ENCODE measurements at regions not wholly inside any gene's neighbourhood (a gene's known extent, or its start where the extent isn't known, plus 50 kb on each side); places are given as distances from the start of the nearest gene placed in this dataset.
"Not testable (repeated sequence)": the region's sequence is repeated elsewhere in the genome, so short reads cannot be mapped to it uniquely, and the experiment has no call there.

DNA sequence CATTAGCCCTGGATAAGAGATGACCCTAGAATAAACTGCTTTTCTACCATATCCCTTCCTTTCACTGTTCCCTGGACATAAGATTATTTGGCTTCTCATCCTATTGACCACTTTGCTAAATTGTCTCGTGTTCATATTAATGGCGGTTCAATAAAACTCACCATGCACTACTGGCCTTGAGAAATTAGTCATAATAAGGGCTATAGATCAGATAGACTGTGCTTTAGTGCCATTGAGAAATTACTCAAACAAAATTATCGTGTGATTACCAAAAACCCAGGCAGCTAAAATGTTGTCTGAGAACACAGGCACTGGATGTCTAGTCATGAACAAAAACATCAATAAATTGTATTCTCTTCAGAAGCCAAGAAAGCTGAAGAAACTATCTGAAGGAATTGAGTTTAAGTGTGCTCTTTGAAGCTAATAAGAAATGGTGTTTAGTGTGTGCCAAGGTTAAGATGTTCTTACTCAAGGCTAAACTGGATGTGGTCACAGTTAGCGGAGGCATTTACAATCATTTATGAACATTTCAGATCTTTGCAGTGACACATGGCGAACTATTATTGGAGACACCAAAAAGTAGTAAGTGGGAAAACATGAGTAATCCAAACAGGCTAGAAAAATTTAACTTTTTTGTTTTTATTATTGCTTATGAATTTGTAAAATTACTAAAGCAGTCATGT lies 460.4 kb upstream of the RORB start:
- DNase-seq: no peak

DNA sequence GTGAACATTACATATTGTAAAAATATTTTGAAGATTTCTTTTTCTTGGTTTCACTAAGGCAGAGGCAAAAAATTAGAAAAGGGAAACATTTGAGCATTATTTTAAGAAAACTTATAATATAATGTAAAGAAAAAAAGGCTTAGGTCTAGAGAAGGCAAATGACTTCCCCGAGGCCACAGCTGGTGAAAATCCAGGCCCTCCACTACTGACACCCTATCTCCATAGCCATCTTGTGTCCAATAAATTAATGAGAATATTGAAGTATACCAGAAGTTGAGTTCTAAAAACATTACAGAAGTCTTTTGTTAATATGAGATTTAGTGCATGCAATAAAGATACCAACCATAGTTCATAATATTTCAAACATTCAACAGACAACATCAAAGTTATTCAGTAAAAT lies 459.9 kb upstream of the RORB start:
- no peak for DNase-seq

DNA sequence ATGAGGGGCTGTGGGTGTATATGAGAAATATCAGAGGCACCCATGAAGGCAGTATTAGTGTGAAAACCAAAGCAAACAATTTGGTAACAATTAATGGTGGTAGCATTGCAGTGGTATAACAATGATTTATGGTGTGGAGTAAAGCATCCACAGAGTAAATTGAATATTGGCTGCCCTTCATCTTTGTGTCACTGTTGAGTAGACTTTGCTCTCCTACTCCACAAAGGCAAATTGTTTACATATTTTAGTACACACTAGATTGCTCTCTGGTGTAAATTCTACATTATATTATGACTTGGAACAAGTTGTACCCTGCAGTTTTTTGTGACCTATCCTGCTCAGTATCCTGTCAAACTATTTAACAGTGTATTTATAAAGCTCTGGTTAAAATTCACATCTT lies 455.5 kb upstream of the RORB start:
- no peak for DNase-seq

DNA sequence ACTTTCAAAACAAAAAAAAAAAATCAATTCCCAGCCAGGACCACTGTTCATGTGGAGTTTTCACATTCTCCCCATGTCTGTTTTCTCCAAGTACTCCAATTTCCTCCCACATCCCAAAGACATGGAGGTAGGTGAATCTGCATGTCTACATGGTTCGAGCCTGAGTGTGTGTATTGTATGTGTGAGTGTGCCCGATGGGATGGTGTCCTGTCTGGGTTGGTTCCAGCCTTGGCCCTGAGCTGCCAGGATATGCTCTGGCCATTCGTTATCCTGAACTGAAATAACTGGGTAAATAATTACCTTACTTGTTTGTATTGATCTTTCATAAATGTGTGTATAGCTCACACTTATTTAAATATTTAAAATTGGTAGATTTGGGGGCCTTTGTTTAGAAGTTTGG lies 452.3 kb upstream of the RORB start:
- DNase-seq: no peak

DNA sequence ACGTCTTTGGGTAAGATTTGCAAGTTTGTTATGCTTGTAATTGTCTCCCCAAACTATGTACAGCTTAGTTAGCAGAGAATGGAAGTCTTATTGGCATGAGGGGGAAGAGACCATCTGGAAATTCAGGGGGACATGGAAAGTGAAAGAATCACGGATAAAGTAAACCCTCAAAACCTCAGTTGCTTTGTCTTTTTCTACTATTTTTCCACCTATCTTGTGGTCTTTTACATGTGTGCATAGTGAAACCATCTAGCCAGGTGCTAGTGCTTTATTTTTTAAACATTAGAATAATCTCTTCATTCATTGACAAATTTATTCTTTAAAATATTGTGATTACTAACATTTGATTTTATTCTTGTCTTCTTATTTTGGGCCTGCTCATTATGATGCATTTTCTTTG lies 441.1 kb upstream of the RORB start:
- DNase-seq: no peak

DNA sequence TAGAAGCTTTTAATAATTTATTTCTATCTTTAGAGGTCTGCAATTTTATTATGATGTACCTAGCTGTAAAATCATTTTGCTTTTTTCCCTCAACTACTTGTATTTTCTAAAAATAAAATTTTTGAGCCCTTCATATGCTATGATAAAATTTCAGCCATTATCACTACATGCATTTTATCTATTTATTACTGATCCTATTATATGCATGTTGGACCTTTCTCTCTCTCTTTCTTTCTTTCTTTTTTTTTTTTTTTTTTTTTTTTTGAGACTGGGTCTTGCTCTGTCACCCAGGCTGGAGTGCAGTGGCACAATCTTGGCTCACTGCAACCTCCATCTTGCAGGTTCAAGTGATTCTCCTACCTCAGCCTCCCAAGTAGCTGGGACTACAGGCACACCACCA lies 440.1 kb upstream of the RORB start:
- DNase-seq: not testable (repeated sequence)

DNA sequence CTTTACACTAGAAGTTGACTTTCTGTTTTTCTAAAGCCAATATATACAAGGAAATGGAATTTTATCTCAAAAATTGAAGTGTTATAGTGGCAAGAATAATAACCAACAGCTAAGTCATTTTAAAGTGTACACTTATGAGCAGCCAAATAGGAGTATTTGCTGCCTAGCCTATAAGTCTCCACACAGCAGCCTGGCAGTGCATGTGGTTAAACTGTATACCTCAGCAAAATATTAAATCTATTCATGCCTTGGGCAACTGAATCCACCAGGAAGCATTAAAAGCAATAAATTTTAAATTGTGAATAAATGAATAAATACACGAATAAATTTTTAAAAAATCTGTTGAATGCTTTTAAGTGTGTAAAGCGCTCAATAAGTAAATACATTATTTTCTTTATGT lies 432.4 kb upstream of the RORB start:
- no peak for DNase-seq

DNA sequence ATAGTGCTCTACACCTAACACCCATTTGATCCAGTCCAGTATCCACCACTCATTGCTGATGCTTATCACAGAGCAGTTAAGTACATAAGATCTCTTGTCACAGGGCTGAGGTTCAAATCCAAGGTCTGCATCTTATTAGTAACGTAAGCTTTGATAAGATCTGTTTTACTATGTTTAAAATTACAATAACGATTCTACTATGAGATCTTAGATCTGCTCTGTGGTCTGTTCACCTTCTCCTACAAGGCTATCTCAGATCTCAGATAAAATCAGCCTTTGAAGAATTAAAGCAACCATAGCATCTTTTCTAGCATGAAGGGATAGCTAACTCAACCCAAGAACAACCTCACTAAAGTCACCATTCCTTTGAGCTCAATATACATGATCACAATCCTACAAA lies 431.0 kb upstream of the RORB start:
- no peak for DNase-seq

DNA sequence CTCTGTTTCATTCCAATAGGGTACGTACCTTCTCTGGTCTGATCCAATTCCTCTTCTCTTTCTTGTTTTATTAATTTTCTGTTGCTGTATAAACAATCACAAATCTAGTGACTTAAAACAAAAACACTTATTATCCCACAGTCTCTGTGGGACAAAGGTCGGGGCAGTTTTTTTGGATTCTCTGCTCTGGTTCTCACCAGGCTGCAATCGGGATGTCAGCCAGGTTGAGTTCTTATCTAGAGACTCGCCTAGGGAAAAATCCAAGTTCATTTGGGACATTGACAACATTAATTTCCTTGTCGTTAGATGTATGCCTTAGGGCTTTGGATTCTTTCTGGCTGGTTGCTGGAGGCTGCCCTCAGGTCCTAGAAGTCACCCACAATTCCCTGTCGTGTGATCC lies 430.5 kb upstream of the RORB start:
- no peak for DNase-seq

DNA sequence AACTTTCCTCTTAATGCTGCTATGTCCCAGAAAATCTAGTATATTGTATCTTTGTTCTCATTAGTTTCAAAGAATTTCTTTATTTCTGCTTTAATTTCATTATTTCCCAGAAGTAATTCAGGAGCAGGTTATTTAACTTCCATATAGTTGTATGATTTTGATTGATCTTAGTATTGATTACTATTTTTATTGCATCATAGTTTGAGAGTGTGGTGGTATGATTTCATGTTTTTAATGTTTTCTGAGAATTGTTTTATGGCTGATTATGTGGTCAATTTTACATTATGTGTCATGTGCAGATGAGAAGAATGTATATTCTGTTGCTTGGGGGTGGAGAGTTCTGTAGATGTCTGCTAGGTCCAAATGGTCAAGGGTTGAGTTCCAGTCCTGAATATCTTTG lies 425.6 kb upstream of the RORB start:
- DNase-seq: no peak

DNA sequence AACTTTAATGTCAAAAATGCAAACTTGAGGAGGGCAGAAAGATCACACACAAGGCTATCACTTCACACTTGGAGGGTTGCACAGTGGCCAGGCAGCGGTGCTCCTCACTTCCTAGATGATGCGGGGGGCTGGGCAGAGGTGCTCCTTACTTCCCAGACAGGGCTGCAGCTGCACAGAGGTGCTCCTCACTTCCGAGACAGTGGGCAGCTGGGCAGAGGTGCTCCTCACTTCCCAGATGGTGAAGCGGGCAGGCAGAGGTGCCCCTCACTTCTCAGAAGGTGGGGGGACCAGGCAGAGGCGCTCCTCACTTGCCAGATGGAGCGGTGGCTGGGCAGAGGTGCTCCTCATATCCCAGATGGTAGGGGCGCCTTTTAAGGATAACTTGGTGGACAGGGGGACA lies 423.2 kb upstream of the RORB start:
- DNase-seq: no peak

DNA sequence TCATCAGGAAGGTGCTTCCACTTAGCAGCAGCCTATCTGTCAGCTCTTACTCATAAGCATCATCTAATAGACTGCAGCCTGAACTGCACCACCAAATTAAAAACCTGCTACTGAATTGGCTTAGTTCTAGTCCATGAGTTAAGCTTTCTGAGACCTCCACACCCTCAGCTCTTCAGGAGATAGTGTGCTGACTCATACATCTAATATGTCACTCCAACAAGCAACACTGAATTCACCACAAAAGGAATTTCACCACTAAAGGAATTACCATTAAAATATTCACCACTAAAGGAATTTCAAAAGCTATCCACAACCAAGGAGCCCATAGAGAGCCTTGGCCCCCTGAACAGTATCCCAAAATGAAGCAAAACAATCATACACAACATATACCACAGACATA lies 418.5 kb upstream of the RORB start:
- DNase-seq: no peak

DNA sequence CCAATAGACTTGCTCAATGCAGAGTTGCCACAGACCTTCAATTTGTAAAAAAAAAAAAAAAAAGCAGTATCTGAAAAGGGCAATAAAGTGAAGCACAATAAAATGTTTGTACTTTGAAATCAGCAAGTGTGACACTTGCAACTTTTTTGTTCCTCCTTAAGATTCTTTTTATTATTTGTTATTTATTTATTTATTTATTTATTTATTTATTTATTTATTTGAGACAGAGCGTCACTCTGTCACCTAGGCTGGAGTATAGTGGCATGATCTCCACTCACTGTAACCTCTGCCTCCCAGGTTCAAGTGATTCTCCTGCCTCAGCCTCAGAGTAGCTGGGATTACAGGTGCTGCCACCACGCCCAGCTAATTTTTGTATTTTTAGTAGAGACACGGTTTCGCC lies 416.5 kb upstream of the RORB start:
- not testable (repeated sequence) for DNase-seq

DNA sequence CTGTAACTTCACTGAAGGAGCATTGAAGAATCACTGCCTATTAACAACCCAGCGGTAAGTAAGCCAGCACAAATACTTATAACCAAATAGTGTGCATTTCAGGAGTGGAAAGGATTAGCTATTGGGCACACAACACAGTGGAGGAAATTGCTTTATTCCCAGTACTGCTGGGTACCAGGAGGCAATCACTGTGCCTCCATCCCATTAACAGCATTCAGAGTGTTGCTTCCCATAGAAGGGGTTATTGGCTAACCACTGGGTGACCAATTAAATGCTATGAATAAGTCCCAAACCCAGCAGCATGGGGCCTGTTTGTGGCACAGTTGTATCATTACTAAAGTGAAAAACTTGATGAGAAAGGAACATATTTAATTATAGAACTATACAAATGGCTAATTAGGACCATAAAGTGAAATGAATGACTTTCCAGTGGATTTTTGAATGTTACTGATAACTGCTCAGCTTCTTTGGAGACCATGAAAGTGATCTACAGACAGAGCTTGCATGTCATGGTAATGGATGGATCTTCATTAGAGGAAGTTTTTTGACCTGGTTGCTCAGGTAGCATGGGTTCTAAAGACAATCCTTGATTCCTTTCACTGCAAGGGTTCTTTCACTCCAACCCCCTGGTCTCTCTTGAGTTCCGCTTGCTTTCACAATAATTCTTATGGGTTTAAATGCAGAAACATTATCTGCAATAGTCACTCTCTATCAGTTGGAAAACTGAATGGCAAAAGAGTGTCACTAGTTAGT lies 413.3 kb upstream of the RORB start:
- no peak for DNase-seq

DNA sequence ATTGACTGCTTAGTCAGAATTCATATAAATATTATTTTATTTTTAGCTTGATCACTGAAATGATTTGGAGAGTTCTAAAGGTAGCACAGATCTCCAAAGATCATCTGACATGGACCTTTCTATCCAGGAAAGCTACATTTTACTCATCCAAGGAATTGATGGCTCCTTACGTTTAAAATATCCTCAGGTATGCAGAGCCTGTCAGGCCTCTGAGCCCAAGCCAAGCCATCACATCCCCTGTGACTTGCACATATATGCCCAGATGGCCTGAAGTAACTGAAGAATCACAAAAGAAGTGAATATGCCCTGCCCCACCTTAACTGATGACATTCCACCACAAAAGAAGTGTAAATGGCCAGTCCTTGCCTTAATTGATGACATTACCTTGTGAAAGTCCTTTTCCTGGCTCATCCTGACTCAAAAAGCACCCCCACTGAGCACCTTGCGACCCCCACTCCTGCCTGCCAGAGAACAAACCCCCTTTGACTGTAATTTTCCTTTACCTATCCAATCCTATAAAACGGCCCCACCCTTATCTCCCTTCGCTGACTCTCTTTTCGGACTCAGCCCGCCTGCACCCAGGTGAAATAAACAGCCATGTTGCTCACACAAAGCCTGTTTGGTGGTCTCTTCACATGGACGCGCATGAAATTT lies 411.6 kb upstream of the RORB start:
- DNase-seq: not testable (repeated sequence)

DNA sequence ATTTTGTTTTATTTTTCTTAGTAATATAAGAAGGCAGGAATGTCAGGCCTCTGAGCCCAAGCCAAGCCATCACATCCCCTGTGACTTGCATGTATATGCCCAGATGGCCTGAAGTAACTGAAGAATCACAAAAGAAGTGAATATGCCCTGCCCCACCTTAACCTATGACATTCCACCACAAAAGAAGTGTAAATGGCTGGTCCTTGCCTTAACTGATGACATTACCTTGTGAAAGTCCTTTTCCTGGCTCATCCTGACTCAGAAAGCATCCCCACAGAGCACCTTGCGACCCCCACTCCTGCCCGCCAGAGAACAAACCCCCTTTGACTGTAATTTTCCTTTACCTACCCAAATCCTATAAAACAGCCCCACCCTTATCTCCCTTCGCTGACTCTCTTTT lies 406.2 kb upstream of the RORB start:
- not testable (repeated sequence) for DNase-seq

DNA sequence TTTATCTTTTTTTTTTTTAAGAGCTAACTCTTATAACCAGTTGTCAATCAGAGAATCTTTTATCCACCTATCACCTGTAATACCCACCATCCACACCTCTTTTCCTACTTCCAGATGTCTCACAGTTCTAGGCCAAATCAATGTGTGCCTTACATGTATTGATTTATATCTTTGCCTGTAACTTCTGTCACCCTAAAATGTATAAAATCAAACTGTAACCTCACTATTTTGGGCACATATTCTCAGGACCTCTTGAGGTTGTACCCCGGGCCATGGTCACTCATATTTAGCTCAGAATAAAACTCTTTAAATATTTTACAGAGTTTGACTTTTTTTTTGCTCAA lies 404.7 kb upstream of the RORB start:
- no peak for DNase-seq

DNA sequence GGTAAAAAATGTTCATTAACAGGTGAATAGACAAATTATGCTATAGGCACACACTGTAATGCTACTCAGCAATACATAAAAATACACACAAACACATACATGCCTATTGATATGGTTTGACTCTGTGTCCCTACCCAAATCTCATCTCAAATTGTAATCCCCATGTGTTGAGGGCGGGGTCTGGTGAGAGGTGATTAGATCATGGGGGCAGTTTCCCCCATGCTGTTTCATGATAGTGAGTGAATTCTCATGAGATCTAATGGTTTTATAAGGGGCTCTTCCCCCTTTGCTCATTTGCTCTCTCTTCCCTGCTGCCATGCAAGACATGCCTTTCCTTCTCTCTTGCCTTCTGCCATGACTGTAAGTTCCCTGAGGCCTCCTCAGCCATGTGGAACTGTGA lies 403.1 kb upstream of the RORB start:
- not testable (repeated sequence) for DNase-seq

DNA sequence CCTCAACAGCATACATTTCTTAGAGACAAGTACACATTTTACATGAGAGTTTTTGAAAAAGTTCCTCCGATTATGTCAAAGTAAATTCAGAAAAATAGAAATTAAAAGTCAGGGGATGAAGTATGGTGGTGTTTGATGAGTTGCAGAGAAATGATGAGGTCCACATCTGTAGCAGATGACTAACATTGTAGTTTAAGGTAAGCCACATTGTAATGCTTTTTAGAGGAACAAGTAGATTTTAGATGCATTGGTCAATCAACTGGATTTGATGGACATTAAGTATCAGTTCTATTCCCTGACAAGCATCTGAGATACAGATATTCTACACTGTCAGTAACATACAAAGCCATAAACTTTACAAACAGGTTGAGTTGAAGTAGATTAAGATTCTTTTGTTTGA lies 402.4 kb upstream of the RORB start:
- no peak for DNase-seq

DNA sequence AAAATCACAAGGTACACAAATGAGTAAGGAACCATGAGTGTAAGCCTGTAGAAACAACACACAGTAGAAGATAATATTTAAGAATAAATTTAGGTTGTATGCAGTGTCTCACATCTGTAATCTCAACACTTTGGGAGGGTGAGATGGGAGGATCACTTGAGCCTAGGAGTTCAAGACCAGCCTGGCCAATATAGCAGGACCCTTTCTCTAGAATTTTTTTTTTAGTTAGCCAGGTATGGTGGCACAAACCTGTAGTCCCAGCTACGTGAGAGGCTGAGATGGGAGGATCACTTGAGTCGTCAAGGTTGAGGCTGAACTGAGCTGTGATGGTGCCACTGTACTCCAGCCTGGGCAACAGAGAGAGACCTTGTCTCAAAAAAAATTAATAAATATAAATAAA lies 401.2 kb upstream of the RORB start:
- DNase-seq: no peak

DNA sequence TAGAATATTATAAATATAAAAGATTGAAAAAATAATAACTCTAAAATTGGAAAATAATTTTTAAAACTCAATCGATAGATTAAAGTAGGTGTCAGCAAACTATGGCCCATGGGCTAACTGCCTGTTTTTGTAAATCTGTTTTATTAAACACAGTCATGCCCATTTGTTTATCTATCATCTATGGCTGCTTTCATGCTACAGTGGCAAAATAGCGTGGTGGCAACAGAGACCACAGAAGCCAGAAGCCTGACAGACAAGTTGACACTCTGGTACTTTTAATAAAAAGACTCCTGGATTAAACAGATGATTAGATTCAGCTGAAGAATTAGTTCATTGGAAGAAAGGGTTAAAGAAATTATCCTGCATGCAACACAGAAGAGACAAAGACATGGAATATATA lies 400.7 kb upstream of the RORB start:
- DNase-seq: no peak

DNA sequence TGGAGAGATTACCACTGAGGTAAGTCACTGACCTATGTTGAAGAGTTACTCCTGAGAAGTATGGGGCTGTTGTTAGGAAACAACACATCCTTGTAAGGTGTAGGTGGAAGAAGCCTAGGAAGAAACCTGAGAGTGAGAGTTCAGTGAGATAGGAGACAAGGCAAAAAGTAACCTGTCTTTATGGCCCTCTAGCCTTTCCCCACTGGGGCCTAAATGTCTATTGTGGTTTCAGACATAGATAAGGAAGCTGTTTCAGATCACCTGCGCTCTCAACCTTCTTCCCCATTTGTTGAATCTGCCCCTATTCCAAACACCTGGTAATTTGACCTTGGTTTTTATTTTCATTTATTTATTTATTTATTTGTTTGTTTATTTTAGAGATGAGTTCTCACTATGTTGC lies 397.1 kb upstream of the RORB start:
- DNase-seq: no peak

DNA sequence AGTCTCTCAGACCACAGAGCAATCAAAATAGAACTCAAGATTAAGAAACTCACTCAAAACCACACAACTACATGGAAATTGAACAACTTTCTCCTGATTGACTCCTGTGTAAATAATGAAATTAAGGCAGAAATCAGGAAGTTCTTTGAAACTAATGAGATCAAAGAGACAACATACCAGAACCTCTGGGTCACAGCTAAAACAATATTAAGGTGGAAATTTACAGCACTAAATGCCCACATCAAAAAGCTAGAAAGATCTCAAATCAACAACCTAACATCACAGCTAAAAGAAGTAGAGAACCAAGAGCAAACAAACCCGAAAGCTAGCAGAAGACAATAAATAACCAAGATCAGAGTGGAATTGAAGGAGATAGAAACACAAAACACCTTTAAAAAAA lies 395.0 kb upstream of the RORB start:
- not testable (repeated sequence) for DNase-seq

DNA sequence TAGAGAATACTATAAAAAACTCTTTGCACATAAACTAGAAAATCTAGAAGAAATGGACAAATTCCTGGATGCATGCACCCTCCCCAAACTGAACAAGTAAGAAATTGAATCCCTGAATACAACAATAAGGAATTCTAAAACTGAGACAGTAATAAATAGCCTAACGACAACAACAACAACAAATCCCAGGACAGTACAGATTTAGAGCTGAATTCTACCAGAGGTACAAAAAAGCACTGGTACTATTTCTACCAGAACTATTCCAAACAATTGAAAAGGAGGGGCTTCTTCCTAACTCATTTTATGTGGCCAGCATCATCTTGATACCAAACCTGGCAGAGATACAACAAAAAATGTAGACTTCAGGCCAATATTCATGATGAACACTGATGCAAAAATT lies 394.4 kb upstream of the RORB start:
- no peak for DNase-seq

DNA sequence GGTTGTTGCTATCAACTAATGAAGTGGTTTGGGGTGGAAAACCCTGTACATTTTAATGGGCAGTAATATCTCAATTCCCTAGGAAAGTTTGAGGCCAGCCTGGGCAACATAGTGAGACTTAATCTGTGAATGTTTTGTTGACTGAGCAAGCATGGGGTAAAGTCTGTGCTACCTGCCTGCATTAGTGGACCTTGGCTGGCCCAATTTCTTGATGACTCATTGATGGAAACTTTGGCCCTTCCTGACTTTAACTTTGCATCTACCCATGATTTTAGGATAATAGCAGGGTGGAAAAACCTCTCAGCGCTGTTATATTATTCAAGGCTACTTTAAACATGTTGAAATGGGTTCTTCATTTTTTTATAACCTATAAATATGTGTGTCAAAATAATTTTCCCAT lies 389.4 kb upstream of the RORB start:
- DNase-seq: no peak
